Esophagus muscularis mucosa (tissue), 4 donors: ENCODE measurements at regions not wholly inside any gene's neighbourhood (a gene's known extent, or its start where the extent isn't known, plus 50 kb on each side); places are given as distances from the start of the nearest gene placed in this dataset.

ENCODE experiments used
- DNase-seq: peaks from one replicate; pipeline ENCODE4 v3.0.0-alpha.2; 2017; ENCODE audit errors: extremely low spot score
- H3K27ac ChIP-seq, 4 donors: fragments of 200-600 bp; sonication (generic); replicated peaks in 1 of 4; 1 replicate in 3 of 4; 2 replicates in 1 of 4; pipeline ENCODE4 v1.5.1; 2016 to 2019; ENCODE audit warnings: mild to moderate bottlenecking in 1 of 4
- H3K27me3 ChIP-seq, 4 donors: fragments of 200-600 bp; sonication (generic); one replicate each; pipeline versions ENCODE4 v1.5.1 to v1.6.0; 2016 to 2019
- H3K36me3 ChIP-seq, 4 donors: fragments of 200-600 bp; sonication (generic); one replicate each; pipeline ENCODE4 v1.5.1; 2016 to 2019
- H3K4me1 ChIP-seq, 4 donors: fragments of 200-600 bp; sonication (generic); one replicate each; pipeline ENCODE4 v1.5.1; 2016 to 2019
- H3K4me3 ChIP-seq, 4 donors: fragments of 200-600 bp; sonication (generic); 1 replicate in 2 of 4; 2 replicates in 2 of 4; pipeline ENCODE4 v1.5.1; 2016 to 2019; ENCODE audit warnings: mild to moderate bottlenecking in 4 of 4, moderate library complexity in 1 of 4
- H3K9me3 ChIP-seq, 4 donors: fragments of 200-600 bp; sonication (generic); 1 replicate in 3 of 4; 2 replicates in 1 of 4; pipeline ENCODE4 v1.5.1; 2016 to 2019
- EP300 ChIP-seq: sonication (generic); formaldehyde crosslinking; IDR thresholded peaks from one replicate; pipeline ENCODE4 v1.6.1; 2017; ENCODE audit warnings: antibody characterized with exemption
- POLR2A ChIP-seq: fragments of 450-650 bp; IDR thresholded peaks from one replicate; pipeline ENCODE4 v1.6.1; 2017; ENCODE audit warnings: antibody characterized with exemption, moderate library complexity, mild to moderate bottlenecking, low read depth
- POLR2AphosphoS5 ChIP-seq, 2 donors: sonication (generic); formaldehyde crosslinking; IDR thresholded peaks; one replicate each; pipeline ENCODE4 v1.6.1; 2017; ENCODE audit warnings: antibody characterized with exemption in 2 of 2
- WGBS: methylation state at CpG from one replicate; pipeline ENCODE4 v1.1.5; 2018; 5-methylcytosine and 5-hydroxymethylcytosine counted together
- intact Hi-C: fragments of 100-400 bp; cut with DNase I; formaldehyde crosslinking; loops from one replicate; pipeline ENCODE4 v1.15.1; 2023
- TF ChIP-seq, protein P1 (sequence below), 3 experiments: fragments of 200-600 bp in 2 of 3; fragments of 450-650 bp in 1 of 3; sonication (generic) in 2 of 3; IDR thresholded peaks; one replicate each; pipeline ENCODE4 v1.5.1; 2017 to 2019; ENCODE audit warnings: antibody characterized with exemption in 3 of 3, mild to moderate bottlenecking in 2 of 3, moderate library complexity in 1 of 3

GRCh38 chr21:28234326-28234725 is 758.4 kb downstream of the LTN1 start:
- Histone ChIP-seq H3K36me3 (no peaks in the 10 kb centered on the region), H3K9me3 (no peaks in the 10 kb centered on the region), H3K27me3 (no peaks in the 10 kb centered on the region), H3K27ac (no peak overlapping the region), H3K4me1 (peaks cover 6 to 30% (median 20%) of the 10 kb centered on the region in 4 donors), H3K4me3 (no peak overlapping the region)
- DNase-seq, result no peak
- 80% methylated on average over 2 of the region's 5 CpGs for WGBS
- TF ChIP-seq EP300, result no peak
- intact Hi-C loops, result no loop called here

- no peak for DNase-seq
- Histone ChIP-seq H3K27me3 (no peaks in the 10 kb centered on the region), H3K36me3 (no peaks in the 10 kb centered on the region), H3K4me3 (no peak overlapping the region), H3K4me1 (peaks cover 2 to 24% (median 18%) of the 10 kb centered on the region in 4 donors), H3K27ac (no peak overlapping the region), H3K9me3 (no peaks in the 10 kb centered on the region)
- TF ChIP-seq POLR2AphosphoS5 (IDR thresholded peaks at IDR 0.05), result no peak
- no peak for TF ChIP-seq EP300
- no peak for TF ChIP-seq POLR2A
- TF ChIP-seq, protein P1, sequence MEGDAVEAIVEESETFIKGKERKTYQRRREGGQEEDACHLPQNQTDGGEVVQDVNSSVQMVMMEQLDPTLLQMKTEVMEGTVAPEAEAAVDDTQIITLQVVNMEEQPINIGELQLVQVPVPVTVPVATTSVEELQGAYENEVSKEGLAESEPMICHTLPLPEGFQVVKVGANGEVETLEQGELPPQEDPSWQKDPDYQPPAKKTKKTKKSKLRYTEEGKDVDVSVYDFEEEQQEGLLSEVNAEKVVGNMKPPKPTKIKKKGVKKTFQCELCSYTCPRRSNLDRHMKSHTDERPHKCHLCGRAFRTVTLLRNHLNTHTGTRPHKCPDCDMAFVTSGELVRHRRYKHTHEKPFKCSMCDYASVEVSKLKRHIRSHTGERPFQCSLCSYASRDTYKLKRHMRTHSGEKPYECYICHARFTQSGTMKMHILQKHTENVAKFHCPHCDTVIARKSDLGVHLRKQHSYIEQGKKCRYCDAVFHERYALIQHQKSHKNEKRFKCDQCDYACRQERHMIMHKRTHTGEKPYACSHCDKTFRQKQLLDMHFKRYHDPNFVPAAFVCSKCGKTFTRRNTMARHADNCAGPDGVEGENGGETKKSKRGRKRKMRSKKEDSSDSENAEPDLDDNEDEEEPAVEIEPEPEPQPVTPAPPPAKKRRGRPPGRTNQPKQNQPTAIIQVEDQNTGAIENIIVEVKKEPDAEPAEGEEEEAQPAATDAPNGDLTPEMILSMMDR (IDR thresholded peaks at IDR 0.05), result no peak
- 78% methylated on average over 9 of the region's 9 CpGs for WGBS
- intact Hi-C loops, result no loop called here
Measured at GRCh38 chr21:28233536-28234220, 759.0 kb downstream of the LTN1 start.

GRCh38 chr21:28230559-28230958 is 762.1 kb downstream of the LTN1 start:
- no peaks in the 10 kb centered on the region for H3K9me3 ChIP-seq
- H3K4me3 ChIP-seq, result no peak overlapping the region
- H3K4me1 ChIP-seq, result peaks cover 0 to 16% (median 13%) of the 10 kb centered on the region in 4 donors
- DNase-seq, result no peak
- TF ChIP-seq EP300, result no peak
- TF ChIP-seq POLR2AphosphoS5 (IDR thresholded peaks at IDR 0.05), result no peak
- TF ChIP-seq, protein P1 (IDR thresholded peaks at IDR 0.05), result no peak
- no peak for TF ChIP-seq POLR2A
- 29% methylated on average over 1 of the region's 1 CpG for WGBS
- no peaks in the 10 kb centered on the region for H3K27me3 ChIP-seq
- H3K27ac ChIP-seq, result no peak overlapping the region
- intact Hi-C loops, result no loop called here
- H3K36me3 ChIP-seq, result no peaks in the 10 kb centered on the region

DNA sequence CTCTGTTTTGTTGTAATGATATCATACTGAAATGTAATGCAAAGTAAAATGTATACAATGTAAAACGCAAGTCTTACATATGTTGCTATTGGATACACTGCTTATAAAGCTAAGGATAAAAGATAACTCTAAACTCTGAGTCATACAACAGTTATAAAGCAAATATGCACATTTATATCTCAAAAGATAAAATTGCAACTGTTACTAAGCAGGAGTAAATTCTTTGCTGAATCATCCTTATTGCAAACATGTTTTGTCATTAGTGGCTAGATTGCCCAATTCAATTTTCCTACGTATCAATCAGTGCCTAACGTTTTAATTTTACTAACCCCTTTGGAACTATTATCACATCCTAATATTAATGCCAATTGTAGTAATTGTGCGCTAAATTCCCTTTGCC is 762.9 kb downstream of the LTN1 start:
- TF ChIP-seq EP300, result no peak
- no peak for TF ChIP-seq POLR2A
- TF ChIP-seq, protein P1 (IDR thresholded peaks at IDR 0.05), result no peak
- Histone ChIP-seq H3K36me3 (no peaks in the 10 kb centered on the region), H3K27me3 (no peaks in the 10 kb centered on the region), H3K4me3 (no peak overlapping the region), H3K9me3 (no peaks in the 10 kb centered on the region), H3K4me1 (peaks cover 0 to 13% (median 12%) of the 10 kb centered on the region in 4 donors), H3K27ac (no peak overlapping the region)
- 76% methylated on average over 4 of the region's 4 CpGs for WGBS
- no peak for DNase-seq
- intact Hi-C loops, result no loop called here

- H3K27me3 ChIP-seq, result no peaks in the 10 kb centered on the region
Measured at GRCh38 chr21:28228636-28228995, 764.1 kb downstream of the LTN1 start.

More at GRCh38 chr21:28228636-28228995, 764.1 kb downstream of the LTN1 start:
- Histone ChIP-seq H3K27ac (no peak overlapping the region), H3K9me3 (no peaks in the 10 kb centered on the region), H3K4me3 (no peak overlapping the region), H3K36me3 (no peaks in the 10 kb centered on the region), H3K4me1 (peaks cover 0 to 13% (median 10%) of the 10 kb centered on the region in 4 donors)
- intact Hi-C loops, result no loop called here
- DNase-seq, result no peak
- TF ChIP-seq POLR2AphosphoS5 (IDR thresholded peaks at IDR 0.05) (no peak), POLR2A (no peak), EP300 (no peak)
- TF ChIP-seq, protein P1 (IDR thresholded peaks at IDR 0.05), result no peak
- WGBS, result 83% methylated on average over 2 of the region's 2 CpGs
